Choroid plexus epithelial cell (primary cell): ENCODE measurements at regions not wholly inside any gene's neighbourhood (a gene's known extent, or its start where the extent isn't known, plus 50 kb on each side); places are given as distances from the start of the nearest gene placed in this dataset.
A peak's percentile ranks its signal among the peaks of the same experiment; 100 is the strongest.
"Not testable (repeated sequence)": the region's sequence is repeated elsewhere in the genome, so short reads cannot be mapped to it uniquely, and the experiment has no call there.

Experiments used
- DNase-seq: peaks from one replicate; pipeline ENCODE4 v3.0.0-alpha.2; 2010; ENCODE audit warnings: low read depth
- H3K4me3 ChIP-seq: 2 replicates; pipeline ENCODE4 v1.5.1; 2011; ENCODE audit warnings: low read depth, mild to moderate bottlenecking, control low read depth, low read length, moderate library complexity
- CTCF ChIP-seq: conservative IDR thresholded peaks from 2 replicates; pipeline ENCODE4 v1.5.1; 2011; ENCODE audit warnings: low read depth, mild to moderate bottlenecking, control low read depth, inconsistent platforms, low read length, moderate library complexity

- not testable (repeated sequence) for H3K4me3 ChIP-seq, DNase-seq
Observed at GRCh38 chr2:91772240-91772937, 3080.9 kb downstream of the RPIA start.

GRCh38 chr2:91773810-91774209 is 3082.3 kb downstream of the RPIA start:
- not testable (repeated sequence) for H3K4me3 ChIP-seq
- DNase-seq, result peak; percentile 2

DNA sequence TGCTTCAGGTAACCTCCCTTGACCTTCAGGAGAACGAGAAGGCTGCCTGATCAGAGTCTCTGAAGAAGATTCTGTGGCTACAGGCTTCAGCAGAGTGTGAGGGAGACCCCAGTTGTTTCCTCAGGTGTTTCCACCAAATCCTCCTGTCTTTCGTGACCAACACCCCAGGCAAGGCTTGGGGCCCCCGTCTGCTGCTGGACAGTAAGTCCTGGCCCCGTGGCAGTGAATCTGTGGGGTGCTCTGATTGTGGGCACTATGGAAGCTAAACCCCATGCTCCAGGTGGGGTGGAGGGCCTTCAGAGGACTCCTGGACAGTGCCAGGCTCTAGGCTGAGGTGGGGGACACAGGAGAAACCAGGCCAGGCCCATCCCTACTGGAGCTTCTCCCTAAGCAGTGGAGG is 3083.7 kb downstream of the RPIA start:
- H3K4me3 ChIP-seq, DNase-seq: not testable (repeated sequence)

- H3K4me3 ChIP-seq, DNase-seq: not testable (repeated sequence)
Observed at GRCh38 chr2:91780324-91780723, 3088.9 kb downstream of the RPIA start.

GRCh38 chr2:91809391-91809790 is 3061.8 kb upstream of the TEKT4 start:
- not testable (repeated sequence) for DNase-seq
- H3K4me3 ChIP-seq, result peak overlapping the region; percentile 35

- no peak for TF ChIP-seq CTCF
- H3K4me3 ChIP-seq, result no peak overlapping the region
- no peak for DNase-seq
Observed at GRCh38 chr2:91839904-91840868, 3031.0 kb upstream of the TEKT4 start.

DNA sequence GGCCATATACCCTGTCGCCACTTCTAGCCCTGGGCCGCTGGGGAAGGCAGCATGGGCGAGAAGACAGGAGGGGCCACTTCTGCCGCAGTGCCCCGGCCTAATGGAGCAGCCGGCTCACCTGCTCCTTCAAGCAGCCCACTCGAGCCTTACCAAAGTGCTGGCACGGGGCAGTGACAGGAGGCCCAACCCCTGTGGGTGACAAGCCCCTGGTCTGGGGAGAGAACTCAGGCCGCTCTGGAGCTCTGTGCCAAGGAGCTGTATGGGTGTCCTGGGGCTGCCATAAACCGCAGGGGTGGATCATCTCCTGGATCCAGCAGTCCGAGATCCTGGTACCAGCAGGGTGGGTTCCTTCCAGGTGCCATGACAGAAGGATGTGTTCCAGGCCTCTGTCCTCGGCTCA is 3029.0 kb upstream of the TEKT4 start:
- DNase-seq, H3K4me3 ChIP-seq: not testable (repeated sequence)

DNA sequence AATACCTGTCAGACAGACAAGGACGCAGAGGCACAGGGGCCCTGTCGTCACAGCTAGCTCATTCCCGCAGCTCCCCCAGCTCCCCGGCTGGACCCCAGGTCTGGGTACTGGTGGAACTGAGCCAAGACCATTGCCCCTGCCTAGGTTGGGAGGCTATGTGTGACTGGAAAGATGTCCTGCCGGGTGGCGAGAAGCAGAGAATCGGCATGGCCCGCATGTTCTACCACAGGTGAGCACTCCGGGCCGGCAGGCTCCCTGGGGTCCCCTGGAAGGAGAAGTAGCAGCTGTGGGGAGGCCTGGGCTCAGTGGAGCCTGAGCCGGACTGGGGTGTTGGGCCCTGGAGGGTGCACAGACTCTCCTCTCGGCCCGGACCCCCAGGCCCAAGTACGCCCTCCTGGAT is 3028.3 kb upstream of the TEKT4 start:
- DNase-seq, H3K4me3 ChIP-seq: not testable (repeated sequence)

- DNase-seq, H3K4me3 ChIP-seq: not testable (repeated sequence)
Observed at GRCh38 chr2:91843723-91844450, 3027.3 kb upstream of the TEKT4 start.

DNA sequence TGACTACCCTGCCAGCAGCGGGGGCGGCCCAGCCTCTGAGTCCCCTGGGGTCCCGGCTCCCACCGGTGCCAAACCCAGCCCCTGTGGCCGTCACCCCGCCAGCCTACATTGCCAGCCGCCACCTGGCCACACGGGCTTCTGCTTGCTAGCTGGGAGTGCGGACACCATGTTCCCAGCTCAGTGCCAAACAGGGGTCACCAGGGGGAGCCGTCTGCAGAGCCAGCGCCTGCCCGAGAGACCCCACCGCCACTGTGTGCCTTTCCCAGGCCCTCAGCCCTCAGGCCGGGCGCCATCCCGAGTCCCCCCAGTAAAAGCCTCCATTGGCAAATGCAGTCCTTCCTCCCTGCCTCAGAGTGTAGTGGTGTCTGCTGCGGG is 3026.8 kb upstream of the TEKT4 start:
- DNase-seq, H3K4me3 ChIP-seq: not testable (repeated sequence)

- H3K4me3 ChIP-seq, DNase-seq: not testable (repeated sequence)
Observed at GRCh38 chr2:91846388-91846787, 3024.8 kb upstream of the TEKT4 start.

GRCh38 chr2:91851689-91852420 is 3019.4 kb upstream of the TEKT4 start:
- not testable (repeated sequence) for H3K4me3 ChIP-seq, DNase-seq

DNA sequence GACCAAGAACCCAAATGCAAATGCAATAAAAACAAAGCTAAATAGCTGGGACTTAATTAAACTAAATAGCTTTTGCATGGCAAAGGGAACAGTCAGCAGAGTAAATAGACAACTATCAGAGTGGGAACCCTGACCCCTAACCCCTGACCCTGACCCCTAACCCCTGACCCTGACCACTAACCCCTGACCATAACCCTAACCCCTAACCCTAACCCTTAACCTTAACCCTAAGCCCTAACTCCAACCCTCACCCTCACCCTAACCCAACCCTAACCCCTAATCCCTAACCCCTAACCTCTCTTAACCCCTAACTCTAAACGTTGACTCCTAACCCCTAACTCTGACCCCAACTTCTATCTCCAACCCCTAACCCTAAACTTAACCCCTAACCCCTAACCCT is 3014.3 kb upstream of the TEKT4 start:
- DNase-seq, H3K4me3 ChIP-seq: not testable (repeated sequence)

DNA sequence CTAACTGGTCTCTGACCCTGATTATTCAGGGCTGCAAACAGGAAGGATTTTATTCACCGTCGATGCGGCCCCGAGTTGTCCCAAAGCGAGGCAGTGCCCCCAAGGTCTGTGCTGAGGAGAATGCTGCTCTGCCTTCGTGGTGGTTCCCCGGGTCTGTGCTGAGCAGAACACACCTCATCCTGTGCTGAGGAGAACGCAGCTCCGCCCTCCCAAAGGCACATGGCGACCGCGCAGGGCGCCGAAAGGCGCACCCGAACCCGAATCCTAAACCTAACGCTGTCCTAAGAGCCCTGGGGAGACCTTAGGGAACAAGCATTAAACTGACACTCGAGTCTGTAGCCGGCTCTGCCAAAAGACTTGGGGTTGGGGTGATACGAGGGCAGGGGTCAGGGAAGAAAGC is 3013.5 kb upstream of the TEKT4 start:
- DNase-seq, result not testable (repeated sequence)

DNA sequence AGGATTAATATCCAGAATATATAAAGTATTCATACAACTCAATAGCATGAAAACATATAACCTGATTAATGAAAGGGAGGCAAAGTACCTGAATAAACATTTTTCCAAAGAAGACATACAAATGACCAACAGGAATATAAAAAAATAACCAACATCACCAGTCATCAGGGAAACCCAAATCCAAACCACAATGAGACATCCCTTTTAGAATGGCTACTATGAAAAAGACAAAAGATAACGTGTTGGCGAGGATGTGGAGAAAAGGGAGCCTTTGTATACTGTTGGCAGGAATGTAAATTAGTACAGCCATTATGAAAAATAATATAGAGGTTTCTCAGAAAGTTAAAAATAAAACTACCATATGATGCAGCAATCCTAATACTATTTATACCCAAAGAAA is 2999.5 kb upstream of the TEKT4 start:
- H3K4me3 ChIP-seq, DNase-seq: not testable (repeated sequence)

More for the DNA sequence above, 3013.5 kb upstream of the TEKT4 start:
- H3K4me3 ChIP-seq, result not testable (repeated sequence)

- not testable (repeated sequence) for H3K4me3 ChIP-seq, DNase-seq
Observed at GRCh38 chr2:91873416-91873815, 2997.8 kb upstream of the TEKT4 start.

GRCh38 chr2:91877658-91878210 is 2993.5 kb upstream of the TEKT4 start:
- DNase-seq, H3K4me3 ChIP-seq: not testable (repeated sequence)
